ENCODE measurements at regions not wholly inside any gene's neighbourhood (a gene's known extent, or its start where the extent isn't known, plus 50 kb on each side); places are given as distances from the start of the nearest gene placed in this dataset.

GRCh38 chr4:66193487-66193886 is 523.2 kb upstream of the EPHA5 start:
- no peak for ATAC-seq
- TF ChIP-seq POLR2A (IDR thresholded peaks at IDR 0.05) (no peak), POLR2AphosphoS5 (IDR thresholded peaks at IDR 0.05) (no peak)
- H3K27me3 ChIP-seq: no peaks in the 10 kb centered on the region
- H3K9me3 ChIP-seq: no peaks in the 10 kb centered on the region
- whole genome bisulfite sequencing, 2 donors (ENCODE audit: low coverage in 1 of 2): 56 to 87% methylated on average over 1 of the region's 1 CpG
- H3K36me3 ChIP-seq: no peaks in the 10 kb centered on the region
- H3K4me1 ChIP-seq: no peaks in the 10 kb centered on the region
- no peak overlapping the region for H3K4me3 ChIP-seq
- H3K27ac ChIP-seq: no peak overlapping the region

DNA sequence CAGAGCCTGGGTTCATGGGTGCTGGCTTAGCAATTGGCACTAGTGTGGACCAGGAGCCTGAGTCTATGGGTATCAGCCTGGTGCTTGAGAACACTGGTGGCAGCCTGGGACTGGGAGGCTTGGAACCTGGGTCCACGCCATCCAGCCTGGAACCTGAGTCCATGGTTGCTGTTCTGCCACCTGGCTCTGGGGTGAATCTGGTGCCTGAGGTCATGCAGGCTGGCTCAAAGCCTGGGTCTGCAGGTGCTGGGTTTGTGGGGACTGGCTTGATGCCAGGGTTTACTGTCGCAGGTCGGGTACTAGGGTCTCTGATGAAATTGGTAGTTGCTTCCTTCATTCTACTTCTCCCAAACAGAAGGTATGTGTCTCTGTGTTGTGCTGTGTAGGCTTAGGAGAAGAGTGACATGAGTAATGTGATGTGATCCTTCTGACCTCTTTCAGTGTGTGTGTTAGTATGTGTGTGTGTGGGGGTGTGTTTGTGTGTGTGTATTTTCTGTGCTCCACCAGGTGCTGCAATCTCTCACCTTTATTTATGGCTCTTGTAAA is 517.0 kb upstream of the EPHA5 start:
- no peak for TF ChIP-seq EP300 (IDR thresholded peaks at IDR 0.05)
- H3K9me3 ChIP-seq: no peaks in the 10 kb centered on the region
- no peaks in the 10 kb centered on the region for H3K36me3 ChIP-seq
- no peak overlapping the region for H3K4me3 ChIP-seq
- ATAC-seq: no peak
- WGBS, 2 donors (ENCODE audit: low coverage in 1 of 2): 56 to 60% methylated on average over 1 to 2 of the region's 3 CpGs
- H3K27me3 ChIP-seq: no peaks in the 10 kb centered on the region
- no peaks in the 10 kb centered on the region for H3K4me1 ChIP-seq
- no peak overlapping the region for H3K27ac ChIP-seq

DNA sequence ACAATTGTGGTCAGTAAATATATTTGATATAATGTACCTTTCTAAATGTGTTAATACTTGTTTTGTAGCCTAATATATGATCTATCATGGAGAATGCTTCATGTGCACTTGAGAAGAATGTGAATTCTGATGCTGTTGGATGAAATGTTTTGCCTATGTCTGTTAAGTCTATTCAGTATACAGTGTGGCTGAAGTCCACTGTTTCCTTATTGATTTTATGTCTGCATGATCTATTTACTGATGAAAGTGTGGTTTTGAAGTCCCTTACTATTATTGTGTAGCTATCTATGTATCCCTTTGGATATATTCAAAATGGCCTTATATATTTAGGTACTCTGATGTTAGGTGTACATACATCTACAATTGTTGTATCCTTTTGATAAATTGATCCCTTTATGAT is 515.8 kb upstream of the EPHA5 start:
- Histone ChIP-seq H3K4me3 (no peak overlapping the region), H3K9me3 (no peaks in the 10 kb centered on the region), H3K27me3 (no peaks in the 10 kb centered on the region), H3K27ac (no peak overlapping the region), H3K36me3 (no peaks in the 10 kb centered on the region), H3K4me1 (no peaks in the 10 kb centered on the region)
- no peak for TF ChIP-seq POLR2AphosphoS5 (IDR thresholded peaks at IDR 0.05)
- no peak for TF ChIP-seq EP300 (IDR thresholded peaks at IDR 0.05)
- no peak for TF ChIP-seq POLR2A (IDR thresholded peaks at IDR 0.05)
- TF ChIP-seq CTCF (IDR thresholded peaks at IDR 0.05): no peak
- ATAC-seq: no peak

GRCh38 chr4:66182636-66183035 is 512.3 kb upstream of the EPHA5 start:
- no peak for ATAC-seq
- Histone ChIP-seq H3K27ac (no peak overlapping the region), H3K36me3 (no peaks in the 10 kb centered on the region), H3K4me1 (no peaks in the 10 kb centered on the region), H3K4me3 (no peak overlapping the region), H3K27me3 (no peaks in the 10 kb centered on the region), H3K9me3 (no peaks in the 10 kb centered on the region)
- TF ChIP-seq CTCF (IDR thresholded peaks at IDR 0.05) (no peak), POLR2AphosphoS5 (IDR thresholded peaks at IDR 0.05) (no peak), EP300 (IDR thresholded peaks at IDR 0.05) (no peak)
- 82 to 85% methylated on average over 1 of the region's 1 CpG for WGBS, 2 donors (ENCODE audit: low coverage in 1 of 2)

DNA sequence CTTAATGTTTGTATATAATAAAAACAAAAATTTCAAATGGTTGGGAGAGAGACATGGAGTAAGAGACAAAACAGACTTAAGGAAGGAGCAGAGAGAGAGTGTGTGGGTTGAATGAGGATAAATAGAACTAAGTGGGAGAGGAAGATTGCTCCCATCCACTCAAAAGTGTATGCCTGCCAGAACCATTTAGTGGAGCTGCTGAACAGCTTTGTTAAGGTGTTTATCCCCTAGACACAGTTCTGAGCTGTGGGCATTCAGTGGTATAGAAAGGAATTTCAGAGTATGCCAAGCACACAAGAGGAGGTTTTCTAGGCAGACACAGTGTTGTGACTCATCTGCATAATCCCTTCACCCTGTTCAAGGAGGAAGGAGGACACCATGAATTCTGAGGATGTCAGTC is 508.6 kb upstream of the EPHA5 start:
- no peak overlapping the region for H3K27ac ChIP-seq
- H3K27me3 ChIP-seq: no peaks in the 10 kb centered on the region
- no peaks in the 10 kb centered on the region for H3K4me1 ChIP-seq
- peaks cover 0 to 4% (median 0%) of the 10 kb centered on the region in 3 donors for H3K9me3 ChIP-seq
- TF ChIP-seq POLR2A (IDR thresholded peaks at IDR 0.05) (no peak), CTCF (IDR thresholded peaks at IDR 0.05) (no peak), POLR2AphosphoS5 (IDR thresholded peaks at IDR 0.05) (no peak), EP300 (IDR thresholded peaks at IDR 0.05) (no peak)
- H3K36me3 ChIP-seq: no peaks in the 10 kb centered on the region
- no peak for ATAC-seq
- H3K4me3 ChIP-seq: no peak overlapping the region

DNA sequence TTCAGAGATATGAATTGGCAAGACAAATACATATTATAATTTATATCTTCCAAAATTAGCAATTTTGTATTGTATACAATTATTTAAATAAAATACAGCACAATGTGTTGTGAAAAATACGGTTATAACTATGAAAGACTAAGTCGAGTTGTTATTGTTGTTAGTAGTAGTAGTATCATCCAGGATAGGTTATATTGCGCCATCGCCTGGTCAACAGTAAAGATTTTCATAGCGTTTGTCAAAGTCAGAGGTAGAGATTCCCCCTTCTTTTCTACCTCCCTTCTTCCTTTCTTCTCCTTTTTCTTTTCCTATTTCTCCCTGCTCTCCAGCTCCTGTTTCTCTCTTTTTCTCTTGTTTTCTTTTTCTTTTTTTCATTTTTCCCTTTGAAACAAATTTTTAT is 499.1 kb upstream of the EPHA5 start:
- Histone ChIP-seq H3K27ac (no peak overlapping the region), H3K4me1 (no peaks in the 10 kb centered on the region), H3K9me3 (peaks cover 0 to 20% (median 0%) of the 10 kb centered on the region in 3 donors), H3K36me3 (no peaks in the 10 kb centered on the region), H3K4me3 (no peak overlapping the region), H3K27me3 (no peaks in the 10 kb centered on the region)
- TF ChIP-seq POLR2A (IDR thresholded peaks at IDR 0.05) (no peak), EP300 (IDR thresholded peaks at IDR 0.05) (no peak), CTCF (IDR thresholded peaks at IDR 0.05) (no peak), POLR2AphosphoS5 (IDR thresholded peaks at IDR 0.05) (no peak)
- no peak for ATAC-seq
- 14 to 24% methylated on average over 5 of the region's 5 CpGs for WGBS, 2 donors (ENCODE audit: low coverage in 1 of 2)
